ENCODE measurements at regions not wholly inside any gene's neighbourhood (a gene's known extent, or its start where the extent isn't known, plus 50 kb on each side); places are given as distances from the start of the nearest gene placed in this dataset.
"Not testable (repeated sequence)": the region's sequence is repeated elsewhere in the genome, so short reads cannot be mapped to it uniquely, and the experiment has no call there.

- no peak for DNase-seq (ENCODE audit: low read depth)
- TF ChIP-seq, protein P1, sequence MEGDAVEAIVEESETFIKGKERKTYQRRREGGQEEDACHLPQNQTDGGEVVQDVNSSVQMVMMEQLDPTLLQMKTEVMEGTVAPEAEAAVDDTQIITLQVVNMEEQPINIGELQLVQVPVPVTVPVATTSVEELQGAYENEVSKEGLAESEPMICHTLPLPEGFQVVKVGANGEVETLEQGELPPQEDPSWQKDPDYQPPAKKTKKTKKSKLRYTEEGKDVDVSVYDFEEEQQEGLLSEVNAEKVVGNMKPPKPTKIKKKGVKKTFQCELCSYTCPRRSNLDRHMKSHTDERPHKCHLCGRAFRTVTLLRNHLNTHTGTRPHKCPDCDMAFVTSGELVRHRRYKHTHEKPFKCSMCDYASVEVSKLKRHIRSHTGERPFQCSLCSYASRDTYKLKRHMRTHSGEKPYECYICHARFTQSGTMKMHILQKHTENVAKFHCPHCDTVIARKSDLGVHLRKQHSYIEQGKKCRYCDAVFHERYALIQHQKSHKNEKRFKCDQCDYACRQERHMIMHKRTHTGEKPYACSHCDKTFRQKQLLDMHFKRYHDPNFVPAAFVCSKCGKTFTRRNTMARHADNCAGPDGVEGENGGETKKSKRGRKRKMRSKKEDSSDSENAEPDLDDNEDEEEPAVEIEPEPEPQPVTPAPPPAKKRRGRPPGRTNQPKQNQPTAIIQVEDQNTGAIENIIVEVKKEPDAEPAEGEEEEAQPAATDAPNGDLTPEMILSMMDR (IDR thresholded peaks at IDR 0.05; ENCODE audit: insufficient read depth, low read depth, low read length, missing control alignments), result no peak
These were observed 146.3 kb upstream of the EXOC2 start for GRCh38 chr6:839201-839600.

GRCh38 chr6:837380-837779 lies 144.4 kb upstream of the EXOC2 start:
- H3K4me3 ChIP-seq (ENCODE audit: low read depth, low read length), result no peak overlapping the region
- TF ChIP-seq, protein P1 (IDR thresholded peaks at IDR 0.05; ENCODE audit: insufficient read depth, low read depth, low read length, missing control alignments), result no peak
- DNase-seq (ENCODE audit: low read depth), result no peak

More at GRCh38 chr6:839201-839600, 146.3 kb upstream of the EXOC2 start:
- H3K4me3 ChIP-seq (ENCODE audit: low read depth, low read length), result no peak overlapping the region

GRCh38 chr6:836276-836853 lies 143.4 kb upstream of the EXOC2 start:
- H3K4me3 ChIP-seq (ENCODE audit: low read depth, low read length), result no peak overlapping the region
- DNase-seq (ENCODE audit: low read depth), result no peak
- TF ChIP-seq, protein P1 (IDR thresholded peaks at IDR 0.05; ENCODE audit: insufficient read depth, low read depth, low read length, missing control alignments), result no peak

GRCh38 chr6:835476-836160 lies 142.7 kb upstream of the EXOC2 start:
- no peak for DNase-seq (ENCODE audit: low read depth)
- TF ChIP-seq, protein P1 (IDR thresholded peaks at IDR 0.05; ENCODE audit: insufficient read depth, low read depth, low read length, missing control alignments), result no peak
- no peak overlapping the region for H3K4me3 ChIP-seq (ENCODE audit: low read depth, low read length)

DNA sequence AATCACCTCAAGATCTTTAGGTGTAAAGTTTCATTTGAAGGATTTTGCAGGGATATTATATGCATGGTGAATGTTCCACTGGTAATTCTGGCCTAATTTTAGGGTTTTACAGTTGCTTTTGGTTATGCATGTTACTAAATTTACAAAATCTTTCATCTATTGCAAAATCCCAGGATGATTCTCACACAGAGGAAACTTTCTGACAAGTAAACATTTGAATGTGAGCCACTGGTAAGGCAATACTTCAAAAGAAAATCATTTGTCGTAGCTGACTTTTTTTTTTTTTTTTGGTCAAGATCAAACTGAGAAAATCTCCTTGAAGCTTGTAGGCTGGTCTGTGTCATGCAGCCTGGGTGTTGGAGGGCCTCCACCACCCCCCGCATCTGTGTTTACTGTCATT lies 141.9 kb upstream of the EXOC2 start:
- no peak for DNase-seq (ENCODE audit: low read depth)
- TF ChIP-seq, protein P1 (IDR thresholded peaks at IDR 0.05; ENCODE audit: insufficient read depth, low read depth, low read length, missing control alignments), result no peak
- no peak overlapping the region for H3K4me3 ChIP-seq (ENCODE audit: low read depth, low read length)

GRCh38 chr6:834190-834589 lies 141.3 kb upstream of the EXOC2 start:
- TF ChIP-seq, protein P1 (IDR thresholded peaks at IDR 0.05; ENCODE audit: insufficient read depth, low read depth, low read length, missing control alignments), result no peak
- no peak for DNase-seq (ENCODE audit: low read depth)
- H3K4me3 ChIP-seq (ENCODE audit: low read depth, low read length), result no peak overlapping the region

- not testable (repeated sequence) for H3K4me3 ChIP-seq (ENCODE audit: low read depth, low read length); DNase-seq (ENCODE audit: low read depth)
These were observed 139.9 kb upstream of the EXOC2 start for GRCh38 chr6:832804-833203.
